Tongue (tissue), 1 donor: ENCODE measurements at regions not wholly inside any gene's neighbourhood (a gene's known extent, or its start where the extent isn't known, plus 50 kb on each side); places are given as distances from the start of the nearest gene placed in this dataset.
"Not testable (repeated sequence)": the region's sequence is repeated elsewhere in the genome, so short reads cannot be mapped to it uniquely, and the experiment has no call there.

Experiments
- DNase-seq: peaks from one replicate; pipeline ENCODE4 v3.0.0-alpha.2; 2015

- DNase-seq = not testable (repeated sequence)
Measured at GRCh38 chr16:88270171-88270790, 112.5 kb upstream of the ZNF469 start.

- DNase-seq = not testable (repeated sequence)
Measured at GRCh38 chr16:88271296-88271695, 111.5 kb upstream of the ZNF469 start.

DNA sequence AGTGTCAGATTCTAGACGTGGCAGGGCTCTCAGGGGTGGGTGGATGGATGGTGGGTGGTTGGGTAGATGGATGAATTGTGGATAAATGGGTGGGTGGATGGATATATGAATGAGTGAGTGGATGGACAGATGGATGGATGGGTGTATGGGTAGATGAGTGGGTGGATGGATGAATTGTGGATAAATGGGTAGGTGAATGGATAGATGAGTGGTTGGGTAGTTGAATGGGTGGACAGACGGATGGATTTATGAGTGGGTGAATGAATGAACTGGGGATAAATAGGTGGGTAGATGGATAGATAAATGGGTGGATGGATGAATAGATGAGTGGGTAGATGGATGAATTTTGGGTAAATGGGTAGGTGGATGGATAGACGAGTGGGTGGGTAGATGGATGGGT, 111.0 kb upstream of the ZNF469 start:
- DNase-seq = not testable (repeated sequence)

DNA sequence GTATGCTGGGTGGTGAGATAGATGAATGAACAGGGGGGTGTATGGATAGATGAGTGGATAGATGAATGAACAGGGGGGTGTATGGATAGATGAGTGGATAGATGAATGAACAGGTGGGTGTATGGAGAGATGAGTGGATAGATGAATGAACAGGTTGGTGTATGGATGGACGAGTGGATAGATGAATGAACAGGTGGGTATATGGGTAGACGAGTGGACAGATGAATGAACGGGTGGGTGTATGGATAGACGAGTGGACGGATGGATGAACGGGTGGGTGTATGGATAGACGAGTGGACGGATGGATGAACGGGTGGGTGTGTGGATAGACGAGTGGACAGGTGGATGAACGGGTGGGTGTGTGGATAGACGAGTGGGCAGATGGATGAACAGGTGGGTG, 110.3 kb upstream of the ZNF469 start:
- not testable (repeated sequence) for DNase-seq

DNA sequence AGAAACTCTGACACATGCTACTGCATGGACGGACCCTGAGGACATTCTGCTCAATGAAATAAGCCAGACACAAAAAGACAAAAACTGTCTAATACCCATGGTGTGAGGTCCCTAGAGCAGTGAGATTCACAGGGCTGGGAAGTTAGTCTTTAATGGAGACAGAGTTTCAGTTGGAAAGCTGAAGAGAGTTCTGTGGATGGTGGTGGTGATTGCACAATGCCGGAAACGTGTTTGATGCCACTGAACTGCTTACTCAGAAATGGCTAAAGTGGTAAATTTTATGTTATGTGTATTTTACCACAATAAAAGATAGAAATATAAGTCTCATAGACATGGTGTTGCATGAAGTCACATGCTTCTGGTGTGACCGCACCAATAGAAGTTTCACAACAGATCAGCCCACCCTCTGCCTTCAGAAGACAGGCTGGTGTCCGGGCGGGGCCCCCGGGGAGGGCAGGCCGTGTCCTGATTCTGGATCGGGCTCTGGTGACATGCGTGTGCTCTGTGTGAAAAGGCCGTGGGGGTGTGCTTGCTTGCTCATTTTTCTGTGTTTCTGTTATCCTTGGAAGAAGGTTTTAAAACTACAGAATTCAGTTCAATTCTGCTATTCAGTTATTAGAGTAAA, 108.5 kb upstream of the ZNF469 start:
- DNase-seq = not testable (repeated sequence)

GRCh38 chr16:88274847-88275246, 107.9 kb upstream of the ZNF469 start:
- peak; percentile 43 for DNase-seq

DNA sequence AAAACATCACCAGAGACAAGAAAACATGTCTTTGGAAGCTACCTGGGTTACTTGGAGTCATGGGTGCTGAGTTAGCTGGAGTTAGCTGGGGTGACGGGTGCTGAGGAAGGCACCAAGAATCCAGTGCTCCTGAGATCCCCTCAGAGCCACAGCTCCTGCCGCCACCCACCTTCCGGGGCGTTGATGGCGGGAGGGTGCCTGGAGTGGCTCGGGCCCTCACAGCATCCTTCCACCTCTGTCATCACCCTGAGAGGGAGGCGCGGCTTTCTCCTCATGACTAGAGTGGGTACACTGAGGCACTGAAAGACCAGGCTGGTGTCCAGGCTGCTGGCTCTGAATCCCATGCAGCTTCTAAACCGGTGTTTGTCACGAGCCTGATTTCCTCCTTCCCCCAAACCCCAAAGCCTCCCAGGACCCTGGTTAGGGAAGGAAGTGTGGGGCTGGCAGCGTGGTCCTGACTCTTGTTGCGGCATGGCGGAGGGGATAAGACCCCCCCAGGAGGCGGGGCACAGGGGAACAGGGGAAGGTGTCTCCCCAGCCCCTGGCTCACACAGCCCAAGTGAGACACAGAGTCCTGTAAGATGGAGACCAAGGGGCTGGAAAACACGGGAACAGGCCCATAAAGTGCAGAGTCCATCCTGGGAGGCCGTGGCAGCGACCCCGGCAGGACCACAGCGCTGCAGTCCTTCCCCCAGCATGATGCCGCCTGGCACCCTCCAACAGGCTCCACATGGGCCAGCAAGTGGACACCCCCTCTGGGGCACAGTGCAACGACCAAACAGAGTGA, 107.2 kb upstream of the ZNF469 start:
- not testable (repeated sequence) for DNase-seq

DNA sequence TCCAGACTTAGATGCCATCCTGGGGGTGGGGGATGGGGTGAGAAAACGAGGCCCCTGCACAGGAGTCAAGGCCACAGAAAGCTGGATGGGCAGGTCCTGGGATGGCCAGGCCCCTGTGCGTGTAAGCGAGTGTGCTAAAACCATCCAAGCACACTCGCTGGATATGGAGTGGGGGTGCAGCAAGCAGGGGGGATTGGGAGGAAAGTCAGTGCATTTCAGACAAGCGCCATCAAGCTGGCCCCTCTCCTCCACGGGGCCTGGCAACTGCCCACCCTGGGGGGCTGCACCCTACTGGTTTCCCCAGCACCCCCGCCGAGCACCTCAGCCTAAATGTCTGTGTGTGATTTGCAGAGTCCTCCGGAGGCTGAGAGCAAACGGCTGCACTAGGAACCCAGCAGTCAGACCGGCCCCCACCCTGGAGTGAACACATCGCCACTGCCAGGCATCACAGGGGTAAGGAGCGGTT, 106.6 kb upstream of the ZNF469 start:
- not testable (repeated sequence) for DNase-seq

DNA sequence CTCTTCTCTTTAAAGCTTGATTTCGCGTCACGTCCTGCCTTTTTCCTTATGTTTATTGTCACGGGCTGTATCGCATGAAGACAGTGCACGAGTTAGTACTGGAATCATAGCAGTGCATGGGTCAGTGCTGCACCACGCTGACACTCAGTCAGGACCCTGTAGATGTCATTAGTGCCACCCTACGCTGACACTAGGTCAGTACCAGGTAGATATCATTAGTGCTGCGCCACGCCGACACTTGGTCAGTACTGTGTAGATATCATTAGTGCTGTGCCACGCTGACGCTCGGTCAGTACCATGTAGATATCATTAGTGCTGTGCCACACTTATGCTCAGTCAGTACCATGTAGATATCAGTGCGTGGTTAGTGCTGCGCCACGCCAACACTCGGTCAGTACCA, 106.2 kb upstream of the ZNF469 start:
- DNase-seq = no peak

- no peak for DNase-seq
Measured at GRCh38 chr16:88279998-88280397, 102.8 kb upstream of the ZNF469 start.

- no peak for DNase-seq
Measured at GRCh38 chr16:88281858-88282563, 100.7 kb upstream of the ZNF469 start.

- peak; percentile 88 for DNase-seq
Measured at GRCh38 chr16:88282564-88283395, 100.0 kb upstream of the ZNF469 start.

GRCh38 chr16:88283596-88283995, 99.2 kb upstream of the ZNF469 start:
- DNase-seq = no peak

GRCh38 chr16:88284101-88284500, 98.7 kb upstream of the ZNF469 start:
- DNase-seq = no peak

GRCh38 chr16:88284626-88285513, 97.9 kb upstream of the ZNF469 start:
- DNase-seq = peak; percentile 57

- no peak for DNase-seq
Measured at GRCh38 chr16:88285514-88285822, 97.3 kb upstream of the ZNF469 start.

GRCh38 chr16:88286301-88286923, 96.3 kb upstream of the ZNF469 start:
- DNase-seq = no peak

- no peak for DNase-seq
Measured at GRCh38 chr16:88287219-88287618, 95.5 kb upstream of the ZNF469 start.

GRCh38 chr16:88288303-88288702, 94.5 kb upstream of the ZNF469 start:
- DNase-seq = no peak

GRCh38 chr16:88289001-88289400, 93.8 kb upstream of the ZNF469 start:
- DNase-seq = no peak
